Caco-2 (cell line): ENCODE measurements at regions not wholly inside any gene's neighbourhood (a gene's known extent, or its start where the extent isn't known, plus 50 kb on each side); places are given as distances from the start of the nearest gene placed in this dataset.

Experiments used
- BruUV-seq: library from RNA; stranded (reverse); fragments of 400-500 nt; replicated peaks from 2 replicates; lab custom pipeline; 2021; lab: Mats Ljungman, UMichigan
- CTCF ChIA-PET: fragments of 300-600 bp; sonication (Branson Sonifier 250); formaldehyde crosslinking; loops from one replicate; lab custom pipeline; 2022; ENCODE audit warnings: antibody characterized with exemption; lab: Charles Lee
- POLR2A ChIA-PET: fragments of 300-600 bp; sonication (Branson Sonifier 250); formaldehyde crosslinking; loops from one replicate; lab custom pipeline; 2022; ENCODE audit warnings: antibody characterized with exemption; lab: Charles Lee
- DNase-seq, 2 experiments: peaks; one replicate each; pipeline versions ENCODE4 v3.0.0 to v3.0.0-alpha.2; 2020 to 2022
- H3K27me3 ChIP-seq: replicated peaks from 2 replicates; pipeline ENCODE4 v1.6.0; 2011; ENCODE audit warnings: low read length; ENCODE audit not compliant: control insufficient read depth, insufficient read depth
- H3K36me3 ChIP-seq: 2 replicates; pipeline ENCODE4 v1.5.1; 2011; ENCODE audit warnings: low read length; ENCODE audit not compliant: control insufficient read depth, insufficient read depth
- H3K4me1 ChIP-seq: fragments of 250-450 bp; sonication (Bioruptor Pico); 2 replicates; pipeline ENCODE4 v1.5.1; 2020; ENCODE audit warnings: mild to moderate bottlenecking
- H3K4me3 ChIP-seq: 2 replicates; pipeline ENCODE4 v1.5.1; 2011; ENCODE audit warnings: low read depth, mild to moderate bottlenecking, control low read depth, low read length
- H3K9me3 ChIP-seq: fragments of 250-450 bp; sonication (Bioruptor Pico); 2 replicates; pipeline ENCODE4 v1.5.1; 2020; ENCODE audit warnings: mild to moderate bottlenecking, moderate library complexity
- H3K27ac Mint-ChIP-seq: one replicate; pipeline ENCODE4 v1.8.0; 2022; ENCODE audit warnings: mixed read lengths; ENCODE audit not compliant: unreplicated experiment
- H3K27me3 Mint-ChIP-seq: one replicate; pipeline ENCODE4 v1.8.0; 2022; ENCODE audit warnings: mixed read lengths; ENCODE audit not compliant: insufficient read depth, unreplicated experiment
- H3K36me3 Mint-ChIP-seq: one replicate; pipeline ENCODE4 v1.8.0; 2022; ENCODE audit warnings: mild to moderate bottlenecking, mixed read lengths; ENCODE audit not compliant: insufficient read depth, unreplicated experiment
- H3K4me1 Mint-ChIP-seq: one replicate; pipeline ENCODE4 v1.8.0; 2022; ENCODE audit warnings: low read depth, mixed read lengths; ENCODE audit not compliant: unreplicated experiment
- H3K4me3 Mint-ChIP-seq: one replicate; pipeline ENCODE4 v1.8.0; 2022; ENCODE audit warnings: mild to moderate bottlenecking, moderate library complexity, mixed read lengths; ENCODE audit not compliant: unreplicated experiment
- H3K9me3 Mint-ChIP-seq: one replicate; pipeline ENCODE4 v1.8.0; 2022; ENCODE audit warnings: mixed read lengths; ENCODE audit not compliant: unreplicated experiment
- CTCF ChIP-seq, 2 experiments: fragments of 200-600 bp in 1 of 2; IDR thresholded peaks; 1 replicate in 1 of 2; 2 replicates in 1 of 2; pipeline versions ENCODE4 v1.5.1 to v1.8.0; 2011 to 2022; ENCODE audit warnings: antibody characterized with exemption in 1 of 2, control low read depth in 1 of 2, inconsistent platforms in 1 of 2, low read depth in 1 of 2, low read length in 1 of 2, mild to moderate bottlenecking in 1 of 2, moderate library complexity in 1 of 2; ENCODE audit not compliant: insufficient read depth in 1 of 2, severe bottlenecking in 1 of 2, unreplicated experiment in 1 of 2
- intact Hi-C: fragments of 100-400 bp; cut with micrococcal nuclease; formaldehyde crosslinking; loops from one replicate; pipeline ENCODE4 v1.10.0; 2022; ENCODE audit not compliant: unreplicated experiment

GRCh38 chr5:124341066-124341858 is 405.2 kb downstream of the ZNF608 start:
- POLR2A ChIA-PET: no interaction called here

GRCh38 chr5:124337996-124338395 is 408.4 kb downstream of the ZNF608 start:
- Histone ChIP-seq H3K36me3 (no peaks in the 10 kb centered on the region), H3K9me3 (peaks cover 10% of the 10 kb centered on the region; the same call in 1 of the 2 replicates), H3K27me3 (no peaks in the 10 kb centered on the region), H3K4me1 (peaks cover 18% of the 10 kb centered on the region), H3K4me3 (no peak overlapping the region)
- BruUV-seq: no TSS peak
- Mint-ChIP-seq H3K4me3 (no peak overlapping the region), H3K36me3 (no peaks in the 10 kb centered on the region), H3K4me1 (peaks cover 15% of the 10 kb centered on the region), H3K27ac (no peak overlapping the region), H3K27me3 (no peaks in the 10 kb centered on the region), H3K9me3 (no peaks in the 10 kb centered on the region)
- TF ChIP-seq CTCF (IDR thresholded peaks at IDR 0.05; ENCODE audit: insufficient read depth in 1 of 2, low read depth in 1 of 2, low read length in 1 of 2, severe bottlenecking in 1 of 2, unreplicated experiment in 1 of 2): no peak
- ChIA-PET CTCF (no interaction called here), POLR2A (no interaction called here)
- intact Hi-C loops: no loop called here
- DNase-seq: no peak

More at GRCh38 chr5:124341066-124341858, 405.2 kb downstream of the ZNF608 start:
- CTCF ChIA-PET: no interaction called here
- Histone ChIP-seq H3K36me3 (no peaks in the 10 kb centered on the region), H3K27me3 (no peaks in the 10 kb centered on the region), H3K9me3 (peaks cover 10% of the 10 kb centered on the region; the same call in 1 of the 2 replicates), H3K4me3 (no peak overlapping the region), H3K4me1 (peaks cover 18% of the 10 kb centered on the region)
- Mint-ChIP-seq H3K4me1 (peaks cover 15% of the 10 kb centered on the region), H3K27ac (no peak overlapping the region), H3K27me3 (no peaks in the 10 kb centered on the region), H3K9me3 (no peaks in the 10 kb centered on the region), H3K36me3 (no peaks in the 10 kb centered on the region), H3K4me3 (no peak overlapping the region)
- DNase-seq: no peak
- no peak for TF ChIP-seq CTCF (IDR thresholded peaks at IDR 0.05; ENCODE audit: insufficient read depth in 1 of 2, low read depth in 1 of 2, low read length in 1 of 2, severe bottlenecking in 1 of 2, unreplicated experiment in 1 of 2)
- intact Hi-C loops: no loop called here
- no TSS peak for BruUV-seq

- no peaks in the 10 kb centered on the region for H3K36me3 ChIP-seq
- intact Hi-C loops: no loop called here
- no peak overlapping the region for H3K27ac Mint-ChIP-seq
- H3K4me3 ChIP-seq: no peak overlapping the region
- H3K27me3 ChIP-seq: no peaks in the 10 kb centered on the region
- no peaks in the 10 kb centered on the region for H3K36me3 Mint-ChIP-seq
- peaks cover 6% of the 10 kb centered on the region; the same call in 1 of the 2 replicates for H3K9me3 ChIP-seq
- peaks cover 25% of the 10 kb centered on the region for H3K4me1 Mint-ChIP-seq
- no peak for TF ChIP-seq CTCF (IDR thresholded peaks at IDR 0.05; ENCODE audit: insufficient read depth in 1 of 2, low read depth in 1 of 2, low read length in 1 of 2, severe bottlenecking in 1 of 2, unreplicated experiment in 1 of 2)
- no TSS peak for BruUV-seq
- H3K27me3 Mint-ChIP-seq: no peaks in the 10 kb centered on the region
- H3K4me3 Mint-ChIP-seq: no peak overlapping the region
- peaks cover 22% of the 10 kb centered on the region for H3K4me1 ChIP-seq
- ChIA-PET POLR2A (no interaction called here), CTCF (no interaction called here)
- peaks cover 16% of the 10 kb centered on the region for H3K9me3 Mint-ChIP-seq
- DNase-seq: no peak
Observed at GRCh38 chr5:124333298-124333979, 413.0 kb downstream of the ZNF608 start.
